ENCODE measurements at regions not wholly inside any gene's neighbourhood (a gene's known extent, or its start where the extent isn't known, plus 50 kb on each side); places are given as distances from the start of the nearest gene placed in this dataset.

DNA sequence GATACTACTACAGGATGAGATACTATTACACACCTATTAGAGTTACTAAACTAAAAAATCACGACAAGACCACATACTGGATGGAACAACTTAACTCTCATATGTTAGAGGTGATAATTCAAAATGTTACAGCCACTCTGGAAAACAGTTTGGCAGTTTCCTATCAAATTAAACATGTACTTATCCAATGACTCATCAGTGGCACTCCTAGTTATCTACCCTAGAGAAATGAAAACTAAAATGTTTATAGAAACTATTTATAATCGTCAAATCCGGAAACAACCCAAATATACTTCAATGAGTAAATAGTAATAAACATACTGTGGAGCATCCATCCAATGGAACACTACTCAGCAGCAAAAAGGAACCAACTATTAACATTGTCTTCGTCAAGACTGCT lies 137.0 kb upstream of the RBBP8 start:
- H3K27me3 ChIP-seq = no peaks in the 10 kb centered on the region
- intact Hi-C loops (cut with DNase I) = no loop called here
- H3K27ac ChIP-seq = no peak overlapping the region
- no peak overlapping the region for H3K4me3 ChIP-seq
- no peaks in the 10 kb centered on the region for H3K9me3 ChIP-seq
- no peak for ATAC-seq
- H3K36me3 ChIP-seq = no peaks in the 10 kb centered on the region
- 62 to 70% methylated on average over 4 of the region's 4 CpGs for WGBS, 2 donors
- TF ChIP-seq, protein P1, sequence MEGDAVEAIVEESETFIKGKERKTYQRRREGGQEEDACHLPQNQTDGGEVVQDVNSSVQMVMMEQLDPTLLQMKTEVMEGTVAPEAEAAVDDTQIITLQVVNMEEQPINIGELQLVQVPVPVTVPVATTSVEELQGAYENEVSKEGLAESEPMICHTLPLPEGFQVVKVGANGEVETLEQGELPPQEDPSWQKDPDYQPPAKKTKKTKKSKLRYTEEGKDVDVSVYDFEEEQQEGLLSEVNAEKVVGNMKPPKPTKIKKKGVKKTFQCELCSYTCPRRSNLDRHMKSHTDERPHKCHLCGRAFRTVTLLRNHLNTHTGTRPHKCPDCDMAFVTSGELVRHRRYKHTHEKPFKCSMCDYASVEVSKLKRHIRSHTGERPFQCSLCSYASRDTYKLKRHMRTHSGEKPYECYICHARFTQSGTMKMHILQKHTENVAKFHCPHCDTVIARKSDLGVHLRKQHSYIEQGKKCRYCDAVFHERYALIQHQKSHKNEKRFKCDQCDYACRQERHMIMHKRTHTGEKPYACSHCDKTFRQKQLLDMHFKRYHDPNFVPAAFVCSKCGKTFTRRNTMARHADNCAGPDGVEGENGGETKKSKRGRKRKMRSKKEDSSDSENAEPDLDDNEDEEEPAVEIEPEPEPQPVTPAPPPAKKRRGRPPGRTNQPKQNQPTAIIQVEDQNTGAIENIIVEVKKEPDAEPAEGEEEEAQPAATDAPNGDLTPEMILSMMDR (IDR thresholded peaks at IDR 0.05) = no peak
- H3K4me1 ChIP-seq = no peaks in the 10 kb centered on the region
- no peak for DNase-seq
- no peak for FAIRE-seq

DNA sequence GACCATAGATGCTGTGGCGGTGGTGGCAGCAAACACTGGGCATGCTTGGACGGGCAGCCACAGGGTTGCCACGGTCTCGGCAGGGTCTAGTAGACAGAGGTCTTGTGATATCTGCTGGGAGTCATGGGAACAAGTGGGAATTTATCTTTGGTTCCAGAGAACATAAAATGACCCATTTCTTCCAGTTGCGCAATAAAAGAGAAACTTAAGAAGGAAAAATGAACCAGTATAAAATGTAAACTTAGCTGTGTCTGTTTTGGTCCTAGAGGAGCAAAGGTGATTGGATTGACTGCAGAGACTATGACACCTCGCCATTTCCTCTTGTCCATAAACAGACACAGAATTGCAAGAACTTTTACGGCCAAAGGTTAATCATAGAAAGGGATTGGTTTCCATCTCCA lies 132.6 kb upstream of the RBBP8 start:
- WGBS, 2 donors = 75 to 76% methylated on average over 7 of the region's 7 CpGs
- intact Hi-C loops (cut with DNase I) = loop anchor here in 1 of 3 donors (10.0 kb wide), 1 partner anchor 184 kb away; no protein-coding TSS in a partner anchor
- ATAC-seq (peak in 1 of 4 donors; percentile 23), DNase-seq (no peak), FAIRE-seq (no peak)
- Histone ChIP-seq H3K4me3 (no peak overlapping the region), H3K27ac (peak overlapping the region in 1 of 4 donors; percentile 11), H3K36me3 (no peaks in the 10 kb centered on the region), H3K27me3 (no peaks in the 10 kb centered on the region), H3K4me1 (no peaks in the 10 kb centered on the region), H3K9me3 (no peaks in the 10 kb centered on the region)
- TF ChIP-seq, protein P1 (IDR thresholded peaks at IDR 0.05) = no peak

DNA sequence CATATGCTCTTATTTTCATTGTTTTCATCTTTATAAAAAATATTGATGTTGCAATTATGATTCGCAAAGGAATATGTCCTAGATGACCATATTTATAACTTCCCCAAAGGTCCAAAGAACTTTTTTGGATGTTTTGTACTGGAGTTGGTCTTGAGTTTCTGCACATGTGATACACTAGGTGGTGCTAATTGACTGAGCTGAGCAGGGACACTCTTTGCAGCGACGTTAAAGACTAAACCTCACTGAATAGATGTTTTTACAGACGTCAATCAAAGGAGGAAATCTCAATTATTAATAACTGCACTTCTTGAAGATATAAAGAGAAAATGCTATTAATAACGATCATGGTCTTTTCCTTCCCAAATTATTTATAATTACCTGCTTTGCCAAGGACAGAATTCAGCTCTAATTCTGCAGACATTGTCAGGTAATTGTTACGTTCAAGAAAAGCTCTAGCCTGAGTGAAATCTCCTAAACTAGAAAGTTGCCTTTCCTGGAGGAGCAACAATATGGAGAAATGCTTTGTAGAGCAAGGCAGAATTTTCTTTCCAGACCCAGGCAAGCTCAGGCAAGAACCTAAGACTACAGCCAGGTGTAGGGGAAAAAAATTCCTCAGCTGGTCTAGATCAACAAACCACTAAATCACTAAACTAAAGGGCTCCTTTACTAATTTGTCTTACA lies 119.3 kb upstream of the RBBP8 start:
- Histone ChIP-seq H3K27ac (no peak overlapping the region), H3K4me1 (no peaks in the 10 kb centered on the region), H3K4me3 (no peak overlapping the region), H3K27me3 (no peaks in the 10 kb centered on the region), H3K9me3 (no peaks in the 10 kb centered on the region), H3K36me3 (no peaks in the 10 kb centered on the region)
- FAIRE-seq (no peak), ATAC-seq (peak in 3 of 4 donors; percentile 75 to 87 (median 84)), DNase-seq (no peak)
- intact Hi-C loops (cut with DNase I) = no loop called here
- WGBS, 2 donors = 14 to 17% methylated on average over 6 of the region's 6 CpGs
- TF ChIP-seq, protein P1 (IDR thresholded peaks at IDR 0.05) = peak in 3 of 4 donors; percentile 11 to 25 (median 18)

DNA sequence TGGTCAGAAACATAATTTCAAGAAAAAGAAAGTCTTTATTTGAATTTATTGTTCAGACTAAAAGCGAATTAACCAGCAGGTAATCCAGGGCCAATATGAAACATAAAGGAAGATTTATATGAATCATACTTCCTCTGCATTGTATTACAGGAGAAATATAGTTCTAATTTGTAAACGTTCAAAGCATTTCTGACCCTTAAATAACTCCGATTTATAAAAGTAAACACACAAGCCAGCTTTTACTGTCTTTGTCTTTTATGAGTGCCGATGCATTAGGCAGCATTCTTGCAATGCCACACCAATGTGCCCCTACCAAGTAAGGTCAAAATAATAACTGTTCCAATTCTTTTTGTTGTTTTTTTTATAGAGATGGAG lies 118.8 kb upstream of the RBBP8 start:
- Histone ChIP-seq H3K36me3 (no peaks in the 10 kb centered on the region), H3K9me3 (no peaks in the 10 kb centered on the region), H3K4me3 (no peak overlapping the region), H3K27ac (no peak overlapping the region), H3K27me3 (no peaks in the 10 kb centered on the region), H3K4me1 (no peaks in the 10 kb centered on the region)
- intact Hi-C loops (cut with DNase I) = no loop called here
- DNase-seq (no peak), ATAC-seq (no peak), FAIRE-seq (no peak)
- 48 to 56% methylated on average over 4 of the region's 4 CpGs for WGBS, 2 donors
- TF ChIP-seq, protein P1 (IDR thresholded peaks at IDR 0.05) = no peak
